Erythroblast (primary cell): ENCODE measurements at regions not wholly inside any gene's neighbourhood (a gene's known extent, or its start where the extent isn't known, plus 50 kb on each side); places are given as distances from the start of the nearest gene placed in this dataset.

Experiments
- GATA1 ChIP-seq: IDR thresholded peaks from 2 replicates; pipeline ENCODE4 v1.6.1; 2011; ENCODE audit warnings: low read depth, mild to moderate bottlenecking, control low read depth, low read length, moderate library complexity
- POLR2A ChIP-seq: IDR thresholded peaks from 2 replicates; pipeline ENCODE4 v1.6.1; 2011; ENCODE audit warnings: mild to moderate bottlenecking, low read length

- TF ChIP-seq POLR2A: no peak
- no peak for TF ChIP-seq GATA1
Observed at GRCh38 chr10:64148607-64149006, 627.4 kb downstream of the REEP3 start.
